Mammary epithelial cell (primary cell): ENCODE measurements at regions not wholly inside any gene's neighbourhood (a gene's known extent, or its start where the extent isn't known, plus 50 kb on each side); places are given as distances from the start of the nearest gene placed in this dataset.
"Not testable (repeated sequence)": the region's sequence is repeated elsewhere in the genome, so short reads cannot be mapped to it uniquely, and the experiment has no call there.

Source experiments
- EZH2 ChIP-seq: IDR thresholded peaks from 2 replicates; pipeline ENCODE4 v1.6.1; 2012; ENCODE audit warnings: low read length, inconsistent platforms, borderline replicate concordance
- TF ChIP-seq, protein P1 (sequence below), 2 donors: IDR thresholded peaks in 1 of 2; conservative IDR thresholded peaks in 1 of 2; 2 replicates each; pipeline ENCODE4 v1.5.1; 2011 to 2012; ENCODE audit warnings: inconsistent platforms in 2 of 2, low read length in 2 of 2, mild to moderate bottlenecking in 2 of 2, control low read depth in 1 of 2, low read depth in 1 of 2; ENCODE audit not compliant: insufficient read depth in 1 of 2; ENCODE audit errors: extremely low read depth in 1 of 2

DNA sequence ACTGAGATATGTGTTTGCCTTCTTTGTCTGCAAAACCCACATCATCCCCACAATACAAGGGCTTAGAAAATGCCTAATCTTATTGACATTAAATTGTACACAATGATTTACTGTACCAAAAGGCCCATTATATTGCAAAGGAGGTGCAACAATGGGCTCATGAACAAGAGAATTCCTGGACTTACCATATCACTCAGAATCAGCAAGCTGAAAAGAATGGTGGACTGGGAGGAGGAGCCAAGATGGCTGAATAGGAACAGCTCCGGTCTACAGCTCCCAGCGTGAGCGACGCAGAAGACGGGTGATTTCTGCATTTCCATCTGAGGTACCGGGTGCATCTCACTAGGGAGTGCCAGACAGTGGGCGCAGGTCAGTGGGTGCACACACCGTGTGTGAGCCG, 119.9 kb downstream of the OR13H1 start:
- TF ChIP-seq, protein P1, sequence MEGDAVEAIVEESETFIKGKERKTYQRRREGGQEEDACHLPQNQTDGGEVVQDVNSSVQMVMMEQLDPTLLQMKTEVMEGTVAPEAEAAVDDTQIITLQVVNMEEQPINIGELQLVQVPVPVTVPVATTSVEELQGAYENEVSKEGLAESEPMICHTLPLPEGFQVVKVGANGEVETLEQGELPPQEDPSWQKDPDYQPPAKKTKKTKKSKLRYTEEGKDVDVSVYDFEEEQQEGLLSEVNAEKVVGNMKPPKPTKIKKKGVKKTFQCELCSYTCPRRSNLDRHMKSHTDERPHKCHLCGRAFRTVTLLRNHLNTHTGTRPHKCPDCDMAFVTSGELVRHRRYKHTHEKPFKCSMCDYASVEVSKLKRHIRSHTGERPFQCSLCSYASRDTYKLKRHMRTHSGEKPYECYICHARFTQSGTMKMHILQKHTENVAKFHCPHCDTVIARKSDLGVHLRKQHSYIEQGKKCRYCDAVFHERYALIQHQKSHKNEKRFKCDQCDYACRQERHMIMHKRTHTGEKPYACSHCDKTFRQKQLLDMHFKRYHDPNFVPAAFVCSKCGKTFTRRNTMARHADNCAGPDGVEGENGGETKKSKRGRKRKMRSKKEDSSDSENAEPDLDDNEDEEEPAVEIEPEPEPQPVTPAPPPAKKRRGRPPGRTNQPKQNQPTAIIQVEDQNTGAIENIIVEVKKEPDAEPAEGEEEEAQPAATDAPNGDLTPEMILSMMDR (conservative IDR thresholded peaks at IDR 0.05 in 1 of 2, IDR thresholded peaks at IDR 0.05 in 1 of 2; ENCODE audit: extremely low read depth in 1 of 2, insufficient read depth in 1 of 2, low read depth in 1 of 2, low read length in 2 of 2), result not testable (repeated sequence)
- TF ChIP-seq EZH2, result not testable (repeated sequence)
